IMR-90 (cell line): ENCODE measurements at regions not wholly inside any gene's neighbourhood (a gene's known extent, or its start where the extent isn't known, plus 50 kb on each side); places are given as distances from the start of the nearest gene placed in this dataset.
A peak's percentile ranks its signal among the peaks of the same experiment; 100 is the strongest.

Experiments
- ATAC-seq: fragments of 200-7000 bp; cut with Tn5 transposase; 2 replicates; pipeline ENCODE4 v1.9.1; 2020; ENCODE audit warnings: low read depth, mild to moderate bottlenecking, moderate library complexity
- BruUV-seq: library from RNA; stranded (reverse); fragments of 400-500 nt; replicated peaks from 2 replicates; lab custom pipeline; 2021; lab: Mats Ljungman, UMichigan
- CTCF ChIA-PET: fragments of 300-600 bp; formaldehyde crosslinking; extraction: SDS; loops from one replicate; lab custom pipeline; 2021; ENCODE audit warnings: antibody characterized with exemption; lab: Yijun Ruan, JAX
- POLR2A ChIA-PET: fragments of 300-600 bp; sonication (Branson Sonifier 250); formaldehyde crosslinking; loops from one replicate; lab custom pipeline; 2022; ENCODE audit warnings: antibody characterized with exemption; ENCODE audit not compliant: unreplicated experiment; lab: Charles Lee
- DNase-seq: peaks from one replicate; pipeline ENCODE4 v3.0.0; 2013
- H2AFZ ChIP-seq: replicated peaks from 2 replicates; pipeline ENCODE3; 2013; ENCODE audit warnings: low read length, mild to moderate bottlenecking; ENCODE audit not compliant: poor library complexity
- H2AK5ac ChIP-seq: 2 replicates; pipeline ENCODE4 v1.6.1; 2013; ENCODE audit warnings: low read depth, low read length, inconsistent platforms
- H2AK9ac ChIP-seq: replicated peaks from 2 replicates; pipeline ENCODE3; 2013; ENCODE audit warnings: mild to moderate bottlenecking, low read depth, low read length, moderate library complexity; ENCODE audit not compliant: poor library complexity
- H2BK120ac ChIP-seq: 2 replicates; pipeline ENCODE4 v1.6.1; 2013; ENCODE audit warnings: low read depth, low read length, inconsistent platforms
- H2BK15ac ChIP-seq: 3 replicates; pipeline ENCODE4 v1.6.1; 2013; ENCODE audit warnings: low read depth, low read length, inconsistent platforms
- H2BK20ac ChIP-seq: 2 replicates; pipeline ENCODE4 v1.6.1; 2013; ENCODE audit warnings: low read depth, mild to moderate bottlenecking, inconsistent platforms, low read length, moderate library complexity
- H2BK5ac ChIP-seq: 2 replicates; pipeline ENCODE4 v1.6.1; 2013; ENCODE audit warnings: mild to moderate bottlenecking, low read depth, low read length, inconsistent platforms; ENCODE audit not compliant: poor library complexity, severe bottlenecking
- H3K14ac ChIP-seq: replicated peaks from 2 replicates; pipeline ENCODE4 v1.6.1; 2013; ENCODE audit warnings: low read depth, low read length, inconsistent platforms
- H3K18ac ChIP-seq: 2 replicates; pipeline ENCODE4 v1.6.1; 2013; ENCODE audit warnings: low read depth, low read length, control low read depth
- H3K23ac ChIP-seq: 2 replicates; pipeline ENCODE4 v1.6.1; 2013; ENCODE audit warnings: low read depth, low read length, inconsistent platforms
- H3K27ac ChIP-seq: 2 replicates; pipeline ENCODE4 v1.5.1; 2013; ENCODE audit warnings: mild to moderate bottlenecking, control low read depth, low read length; ENCODE audit not compliant: insufficient read depth
- H3K27me3 ChIP-seq: 2 replicates; pipeline ENCODE4 v1.6.1; 2013; ENCODE audit warnings: low read length; ENCODE audit not compliant: control insufficient read depth, insufficient read depth
- H3K36me3 ChIP-seq: 2 replicates; pipeline ENCODE4 v1.6.1; 2013; ENCODE audit warnings: low read length, mixed read lengths; ENCODE audit not compliant: control insufficient read depth, insufficient read depth
- H3K4ac ChIP-seq: 2 replicates; pipeline ENCODE4 v1.6.1; 2013; ENCODE audit warnings: low read depth, low read length, inconsistent platforms
- H3K4me1 ChIP-seq: 2 replicates; pipeline ENCODE4 v1.6.1; 2013; ENCODE audit warnings: low read length, mixed read lengths; ENCODE audit not compliant: control insufficient read depth, insufficient read depth
- H3K4me2 ChIP-seq: 2 replicates; pipeline ENCODE4 v1.6.1; 2013; ENCODE audit warnings: low read depth, mild to moderate bottlenecking, control low read depth, low read length, moderate library complexity
- H3K4me3 ChIP-seq: 2 replicates; pipeline ENCODE4 v1.5.1; 2013; ENCODE audit warnings: low read depth, mild to moderate bottlenecking, control low read depth, low read length, moderate library complexity; ENCODE audit not compliant: insufficient read depth
- H3K56ac ChIP-seq: 2 replicates; pipeline ENCODE4 v1.6.1; 2013; ENCODE audit warnings: low read length, inconsistent platforms; ENCODE audit not compliant: insufficient read depth; ENCODE audit errors: extremely low read depth
- H3K79me1 ChIP-seq, 2 experiments: 2 replicates each; pipeline ENCODE4 v1.6.1; 2013; ENCODE audit warnings: low read length in 2 of 2, inconsistent platforms in 1 of 2, low read depth in 1 of 2
- H3K9ac ChIP-seq: 2 replicates; pipeline ENCODE4 v1.6.1; 2013; ENCODE audit warnings: low read depth, low read length, control low read depth
- H3K9me1 ChIP-seq: 2 replicates; pipeline ENCODE4 v1.6.1; 2013; ENCODE audit warnings: low read length, inconsistent platforms; ENCODE audit not compliant: insufficient read depth
- H3K9me3 ChIP-seq: 2 replicates; pipeline ENCODE4 v1.6.1; 2013; ENCODE audit warnings: low read length; ENCODE audit not compliant: control insufficient read depth, insufficient read depth
- H4K20me1 ChIP-seq: 2 replicates; pipeline ENCODE4 v1.6.1; 2013; ENCODE audit warnings: low read length, inconsistent platforms; ENCODE audit not compliant: insufficient read depth
- H4K5ac ChIP-seq: 2 replicates; pipeline ENCODE4 v1.6.1; 2013; ENCODE audit warnings: mild to moderate bottlenecking, low read depth, low read length, control low read depth
- H4K8ac ChIP-seq, 2 experiments: 2 replicates each; pipeline ENCODE4 v1.6.1; 2013; ENCODE audit warnings: low read depth in 2 of 2, low read length in 2 of 2, control low read depth in 1 of 2, inconsistent platforms in 1 of 2
- H4K91ac ChIP-seq: 2 replicates; pipeline ENCODE4 v1.6.1; 2013; ENCODE audit warnings: low read depth, low read length, inconsistent platforms; ENCODE audit not compliant: insufficient read depth
- BHLHE40 ChIP-seq: fragments of 150-350 bp; IDR thresholded peaks from 2 replicates; pipeline ENCODE4 v1.6.1; 2016; ENCODE audit warnings: mild to moderate bottlenecking, low read depth, low read length
- CEBPB ChIP-seq: IDR thresholded peaks from 2 replicates; pipeline ENCODE4 v1.6.1; 2012; ENCODE audit warnings: low read depth, low read length, improper control_type of control experiment
- CTCF ChIP-seq: conservative IDR thresholded peaks from 2 replicates; pipeline ENCODE4 v1.5.1; 2012; ENCODE audit warnings: mild to moderate bottlenecking, low read depth, low read length, improper control_type of control experiment
- FOS ChIP-seq: fragments of 150-350 bp; IDR thresholded peaks from 2 replicates; pipeline ENCODE4 v1.6.1; 2016; ENCODE audit warnings: low read depth, low read length
- MAFK ChIP-seq: IDR thresholded peaks from 2 replicates; pipeline ENCODE4 v1.6.1; 2012; ENCODE audit warnings: low read depth, low read length, improper control_type of control experiment
- MXI1 ChIP-seq: IDR thresholded peaks from 2 replicates; pipeline ENCODE4 v1.6.1; 2012; ENCODE audit warnings: low read depth, mild to moderate bottlenecking, low read length, moderate library complexity, borderline replicate concordance
- NFE2L2 ChIP-seq: fragments of 150-350 bp; IDR thresholded peaks from 2 replicates; pipeline ENCODE4 v1.6.1; 2016; ENCODE audit warnings: low read depth, mild to moderate bottlenecking, low read length
- RFX5 ChIP-seq: IDR thresholded peaks from 2 replicates; pipeline ENCODE4 v1.8.0; 2012; ENCODE audit warnings: low read depth, mild to moderate bottlenecking, low read length, moderate library complexity
- SMC3 ChIP-seq: fragments of 150-350 bp; IDR thresholded peaks from 2 replicates; pipeline ENCODE4 v1.6.1; 2016; ENCODE audit warnings: low read depth, mild to moderate bottlenecking, antibody characterized with exemption, low read length, moderate library complexity
- WGBS, 2 experiments: methylation state at CpG; one replicate each; pipeline versions ENCODE4 v1.1.5 to v1.1.7; 2013; ENCODE audit warnings: missing lambda C conversion rate in 2 of 2; ENCODE audit not compliant: insufficient read length in 1 of 2; ENCODE audit errors: extremely low coverage in 2 of 2; 5-methylcytosine and 5-hydroxymethylcytosine counted together
- dilution Hi-C: fragments of 300-500 bp; cut with HindIII; formaldehyde crosslinking; loops from one replicate; pipeline ENCODE4 v1.14.3; 2018; ENCODE audit warnings: low sequenced_read_pairs; ENCODE audit not compliant: unreplicated experiment
- in situ Hi-C: fragments of 300-500 bp; cut with MboI; formaldehyde crosslinking; loops from 3 replicates; pipeline ENCODE4 v1.14.3; 2019; ENCODE audit warnings: low sequenced_read_pairs, inconsistent platforms, mixed read lengths
- intact Hi-C: fragments of 100-400 bp; cut with micrococcal nuclease; formaldehyde crosslinking; loops from 2 replicates; pipeline ENCODE4 v1.10.0; 2022

DNA sequence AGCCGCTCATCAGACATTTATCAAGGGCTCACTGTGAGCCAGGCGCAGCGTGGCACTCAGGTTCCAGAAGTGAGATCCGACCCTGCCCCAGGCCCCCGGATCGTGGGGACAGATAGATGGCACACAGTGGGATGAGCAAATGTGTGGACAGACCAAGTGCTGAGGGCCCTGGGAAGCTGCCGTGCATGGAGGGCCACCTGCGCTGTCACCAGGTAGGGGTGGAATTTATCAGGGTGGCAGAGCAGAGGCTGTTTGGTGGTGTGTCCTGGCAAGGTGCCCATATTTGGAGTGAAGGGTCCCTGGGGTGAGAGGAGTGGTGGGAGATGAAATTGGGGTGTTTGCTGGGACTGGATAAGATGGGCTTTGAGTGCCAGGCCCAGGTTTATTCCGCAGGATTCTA is 92.8 kb upstream of the HS6ST1 start:
- Histone ChIP-seq H3K36me3 (no peaks in the 10 kb centered on the region), H3K9me3 (peaks cover 2% of the 10 kb centered on the region; the same call in 1 of the 2 replicates), H4K8ac (no peak overlapping the region), H4K20me1 (no peaks in the 10 kb centered on the region), H3K18ac (no peak overlapping the region), H4K91ac (no peak overlapping the region), H3K4me3 (no peak overlapping the region), H4K5ac (no peak overlapping the region), H3K4me1 (peaks cover 10% of the 10 kb centered on the region), H3K9me1 (peaks cover 16% of the 10 kb centered on the region; the same call in 1 of the 2 replicates), H2AK5ac (no peak overlapping the region), H3K56ac (no peak overlapping the region), H3K9ac (no peak overlapping the region), H2AFZ (no peak overlapping the region), H2BK5ac (no peak overlapping the region), H2BK15ac (no peak overlapping the region), H2BK20ac (no peak overlapping the region; the same call in 1 of the 2 replicates), H3K27me3 (no peaks in the 10 kb centered on the region), H2AK9ac (no peak overlapping the region), H3K14ac (no peak overlapping the region), H3K4me2 (no peak overlapping the region), H3K4ac (peak overlapping the region; percentile 32; the same call in 1 of the 2 replicates), H3K27ac (no peak overlapping the region), H3K79me1 (no peaks in the 10 kb centered on the region), H3K23ac (no peak overlapping the region), H2BK120ac (no peak overlapping the region)
- ATAC-seq (no peak), DNase-seq (no peak)
- in situ Hi-C loops: no loop called here
- dilution Hi-C loops: no loop called here
- WGBS, 2 experiments: 100% methylated on average over 5 of the region's 9 CpGs; no CpG with 5 or more reads in 1 of the 2 experiments
- intact Hi-C loops: no loop called here
- no TSS peak for BruUV-seq
- no peak for TF ChIP-seq RFX5
- no peak for TF ChIP-seq CEBPB
- TF ChIP-seq MXI1: no peak
- no peak for TF ChIP-seq SMC3
- TF ChIP-seq MAFK: no peak
- TF ChIP-seq BHLHE40: no peak
- TF ChIP-seq FOS: no peak
- no peak for TF ChIP-seq NFE2L2
- no peak for TF ChIP-seq CTCF
- POLR2A ChIA-PET: no interaction called here
- CTCF ChIA-PET: interaction anchor here (0.8 kb wide), 1 partner anchor 11 kb away, joined by 3 read pairs; no protein-coding TSS in a partner anchor
